ENCODE measurements at regions not wholly inside any gene's neighbourhood (a gene's known extent, or its start where the extent isn't known, plus 50 kb on each side); places are given as distances from the start of the nearest gene placed in this dataset.

DNA sequence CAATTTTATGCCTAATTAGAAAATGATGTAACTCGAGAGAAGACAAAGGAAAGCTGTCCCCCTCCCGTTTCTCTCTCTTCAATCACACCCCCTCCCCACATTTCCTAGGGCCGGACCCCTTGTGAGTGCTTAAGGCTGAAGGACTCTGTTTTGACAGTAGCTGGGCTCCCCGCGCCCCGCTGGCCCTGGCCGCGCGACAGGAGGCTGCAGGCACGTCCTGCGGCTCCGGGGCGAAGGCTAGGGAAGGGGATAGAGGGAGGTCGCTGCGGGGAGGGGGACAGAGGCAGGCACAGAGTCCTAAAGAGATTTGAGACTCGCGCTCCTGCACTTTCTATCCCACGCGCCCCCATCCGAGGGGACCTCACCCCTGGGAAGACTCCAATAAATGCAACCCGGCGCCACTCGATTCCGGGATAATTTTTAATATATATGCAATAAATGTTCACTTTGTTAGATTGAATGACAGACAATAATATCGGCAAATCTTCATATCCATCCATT, 56.2 kb upstream of the TMEM33 start:
- TF ChIP-seq, protein P1, sequence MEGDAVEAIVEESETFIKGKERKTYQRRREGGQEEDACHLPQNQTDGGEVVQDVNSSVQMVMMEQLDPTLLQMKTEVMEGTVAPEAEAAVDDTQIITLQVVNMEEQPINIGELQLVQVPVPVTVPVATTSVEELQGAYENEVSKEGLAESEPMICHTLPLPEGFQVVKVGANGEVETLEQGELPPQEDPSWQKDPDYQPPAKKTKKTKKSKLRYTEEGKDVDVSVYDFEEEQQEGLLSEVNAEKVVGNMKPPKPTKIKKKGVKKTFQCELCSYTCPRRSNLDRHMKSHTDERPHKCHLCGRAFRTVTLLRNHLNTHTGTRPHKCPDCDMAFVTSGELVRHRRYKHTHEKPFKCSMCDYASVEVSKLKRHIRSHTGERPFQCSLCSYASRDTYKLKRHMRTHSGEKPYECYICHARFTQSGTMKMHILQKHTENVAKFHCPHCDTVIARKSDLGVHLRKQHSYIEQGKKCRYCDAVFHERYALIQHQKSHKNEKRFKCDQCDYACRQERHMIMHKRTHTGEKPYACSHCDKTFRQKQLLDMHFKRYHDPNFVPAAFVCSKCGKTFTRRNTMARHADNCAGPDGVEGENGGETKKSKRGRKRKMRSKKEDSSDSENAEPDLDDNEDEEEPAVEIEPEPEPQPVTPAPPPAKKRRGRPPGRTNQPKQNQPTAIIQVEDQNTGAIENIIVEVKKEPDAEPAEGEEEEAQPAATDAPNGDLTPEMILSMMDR (IDR thresholded peaks at IDR 0.05) = no peak
- no peak for TF ChIP-seq POLR2A (IDR thresholded peaks at IDR 0.05)

Data from esophagus squamous epithelium (tissue), 4 donors.